ENCODE measurements at regions not wholly inside any gene's neighbourhood (a gene's known extent, or its start where the extent isn't known, plus 50 kb on each side); places are given as distances from the start of the nearest gene placed in this dataset.

DNA sequence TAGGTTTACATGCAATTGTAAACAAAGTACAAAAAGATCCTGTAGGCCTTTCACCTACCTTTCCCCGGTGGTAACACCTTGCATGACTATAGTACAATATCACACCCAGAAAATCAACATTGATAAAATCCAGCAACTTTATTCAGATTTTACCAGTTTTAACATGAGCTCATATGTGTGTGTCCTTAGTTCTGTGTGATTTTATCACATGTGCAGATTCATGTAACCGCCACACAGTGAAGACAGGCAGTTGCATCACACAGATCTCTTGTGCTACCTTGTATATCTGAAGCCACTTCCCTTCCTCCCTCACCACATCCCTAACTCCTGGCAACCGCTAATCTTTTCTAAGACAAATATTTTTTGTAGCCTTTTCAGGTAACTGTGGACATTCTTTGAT, 183.5 kb upstream of the C2CD4B start:
- Mint-ChIP-seq H3K4me3 (ENCODE audit: unreplicated experiment) (no peak overlapping the region), H3K27ac (ENCODE audit: unreplicated experiment) (no peak overlapping the region), H3K27me3 (ENCODE audit: unreplicated experiment) (peaks cover 11% of the 10 kb centered on the region), H3K9me3 (ENCODE audit: unreplicated experiment) (no peaks in the 10 kb centered on the region), H3K4me1 (ENCODE audit: unreplicated experiment) (no peaks in the 10 kb centered on the region), H3K36me3 (ENCODE audit: unreplicated experiment) (no peaks in the 10 kb centered on the region)
- no peak for TF ChIP-seq CTCF (IDR thresholded peaks at IDR 0.05)
- DNase-seq (ENCODE audit: extremely low spot score, unreplicated experiment), result no peak

DNA sequence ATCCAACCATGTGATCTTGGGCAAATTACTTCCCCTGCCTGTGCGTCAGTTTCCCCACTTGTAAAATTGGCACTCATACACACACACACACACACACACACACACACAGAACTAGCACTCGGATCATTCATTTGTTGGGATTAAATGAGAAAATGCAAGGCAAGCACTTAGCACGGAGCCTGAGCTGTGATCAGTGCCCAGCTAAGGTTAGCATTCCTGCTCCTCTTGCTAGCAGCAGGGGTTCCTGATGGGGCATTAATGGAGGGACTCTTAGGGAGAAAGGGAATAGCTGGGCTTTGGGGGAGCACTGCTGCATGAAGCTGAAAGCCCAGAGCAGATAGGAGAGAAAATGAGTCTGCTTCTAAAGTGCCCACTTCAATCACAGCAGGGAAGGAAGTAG, 187.7 kb upstream of the C2CD4B start:
- Mint-ChIP-seq H3K36me3 (ENCODE audit: unreplicated experiment) (no peaks in the 10 kb centered on the region), H3K27me3 (ENCODE audit: unreplicated experiment) (peaks cover 14% of the 10 kb centered on the region), H3K27ac (ENCODE audit: unreplicated experiment) (no peak overlapping the region), H3K4me1 (ENCODE audit: unreplicated experiment) (no peaks in the 10 kb centered on the region), H3K9me3 (ENCODE audit: unreplicated experiment) (no peaks in the 10 kb centered on the region), H3K4me3 (ENCODE audit: unreplicated experiment) (no peak overlapping the region)
- DNase-seq (ENCODE audit: extremely low spot score, unreplicated experiment), result no peak
- TF ChIP-seq CTCF (IDR thresholded peaks at IDR 0.05), result no peak

DNA sequence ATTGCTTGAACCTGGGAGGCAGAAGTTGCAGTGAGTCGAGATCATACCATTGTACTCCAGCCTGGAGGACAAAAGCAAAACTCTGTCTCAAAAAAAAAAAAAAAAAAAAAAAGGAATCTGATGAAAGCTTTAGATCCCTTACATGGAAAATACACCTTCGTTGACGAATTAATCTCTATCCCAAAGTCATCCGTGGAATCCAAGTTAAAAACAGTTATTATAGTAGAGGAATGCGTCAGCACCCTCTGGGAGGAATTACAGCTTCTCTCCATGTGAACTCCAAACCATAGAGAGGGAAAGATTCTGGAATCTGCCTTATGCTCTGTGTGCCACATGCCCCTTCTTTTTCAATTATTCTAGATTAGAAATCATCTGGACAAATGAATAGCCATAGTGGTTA, 192.3 kb upstream of the C2CD4B start:
- Mint-ChIP-seq H3K27ac (ENCODE audit: unreplicated experiment) (no peak overlapping the region), H3K36me3 (ENCODE audit: unreplicated experiment) (no peaks in the 10 kb centered on the region), H3K4me3 (ENCODE audit: unreplicated experiment) (no peak overlapping the region), H3K27me3 (ENCODE audit: unreplicated experiment) (peaks cover 44% of the 10 kb centered on the region), H3K9me3 (ENCODE audit: unreplicated experiment) (no peaks in the 10 kb centered on the region), H3K4me1 (ENCODE audit: unreplicated experiment) (no peaks in the 10 kb centered on the region)
- no peak for DNase-seq (ENCODE audit: extremely low spot score, unreplicated experiment)
- no peak for TF ChIP-seq CTCF (IDR thresholded peaks at IDR 0.05)

DNA sequence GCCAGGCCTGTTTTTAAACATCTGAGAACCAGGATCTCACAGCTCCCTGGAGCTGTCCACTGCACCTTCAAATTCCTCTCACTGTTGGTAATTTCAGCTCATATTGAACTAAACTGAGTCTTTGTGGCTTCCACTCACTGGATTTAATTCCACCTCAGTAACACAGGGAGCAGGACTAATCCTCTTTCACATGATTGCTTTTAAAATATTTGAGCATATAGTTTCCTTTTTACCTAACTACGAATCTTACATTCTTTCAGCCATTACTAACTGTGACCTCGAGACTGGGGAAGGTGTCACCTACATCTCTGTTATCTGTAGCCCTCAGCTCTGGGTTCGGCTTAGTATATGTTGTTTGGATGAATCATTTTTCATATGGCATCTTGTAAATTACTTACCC, 194.3 kb upstream of the C2CD4B start:
- Mint-ChIP-seq H3K4me3 (ENCODE audit: unreplicated experiment) (no peak overlapping the region), H3K9me3 (ENCODE audit: unreplicated experiment) (no peaks in the 10 kb centered on the region), H3K36me3 (ENCODE audit: unreplicated experiment) (no peaks in the 10 kb centered on the region), H3K27me3 (ENCODE audit: unreplicated experiment) (peaks cover 43% of the 10 kb centered on the region), H3K27ac (ENCODE audit: unreplicated experiment) (no peak overlapping the region), H3K4me1 (ENCODE audit: unreplicated experiment) (no peaks in the 10 kb centered on the region)
- DNase-seq (ENCODE audit: extremely low spot score, unreplicated experiment), result no peak
- TF ChIP-seq CTCF (IDR thresholded peaks at IDR 0.05), result no peak

- no peaks in the 10 kb centered on the region for H3K36me3 Mint-ChIP-seq (ENCODE audit: unreplicated experiment)
- H3K9me3 Mint-ChIP-seq (ENCODE audit: unreplicated experiment), result no peaks in the 10 kb centered on the region
- H3K4me1 Mint-ChIP-seq (ENCODE audit: unreplicated experiment), result no peaks in the 10 kb centered on the region
- no peak for TF ChIP-seq CTCF (IDR thresholded peaks at IDR 0.05)
- H3K27me3 Mint-ChIP-seq (ENCODE audit: unreplicated experiment), result peaks cover 51% of the 10 kb centered on the region
- H3K4me3 Mint-ChIP-seq (ENCODE audit: unreplicated experiment), result no peak overlapping the region
- no peak for DNase-seq (ENCODE audit: extremely low spot score, unreplicated experiment)
- H3K27ac Mint-ChIP-seq (ENCODE audit: unreplicated experiment), result no peak overlapping the region
These were observed 195.4 kb upstream of the C2CD4B start for GRCh38 chr15:62360332-62361097.

Measured in osteocyte (in vitro differentiated cells).